ENCODE measurements at regions not wholly inside any gene's neighbourhood (a gene's known extent, or its start where the extent isn't known, plus 50 kb on each side); places are given as distances from the start of the nearest gene placed in this dataset.

DNA sequence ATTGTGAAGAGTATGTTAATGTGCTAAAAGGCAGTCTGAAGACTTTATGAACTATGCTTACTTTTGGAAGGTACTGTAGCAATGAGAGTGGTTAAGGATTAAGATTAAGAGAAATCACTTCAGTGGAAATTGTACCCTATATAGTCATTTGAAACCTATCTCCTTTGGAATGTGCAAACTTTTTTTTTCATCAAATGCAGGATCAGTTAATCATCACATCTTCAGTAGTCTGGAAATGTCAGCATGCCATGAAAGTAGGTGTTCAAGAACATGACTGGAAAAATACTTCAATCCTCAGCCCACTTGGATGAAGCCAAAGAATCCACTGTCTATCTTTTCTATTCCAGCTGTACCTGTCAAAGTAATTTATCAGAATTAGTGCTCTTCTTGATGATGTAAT is 157.8 kb upstream of the TMEM161B start:
- ATAC-seq (no peak), FAIRE-seq (no peak), DNase-seq (no peak)
- H3K27me3 ChIP-seq = no peaks in the 10 kb centered on the region
- intact Hi-C loops (cut with DNase I) = no loop called here
- H3K4me1 ChIP-seq = no peaks in the 10 kb centered on the region
- no peak overlapping the region for H3K4me3 ChIP-seq
- H3K27ac ChIP-seq = no peak overlapping the region
- TF ChIP-seq, protein P1, sequence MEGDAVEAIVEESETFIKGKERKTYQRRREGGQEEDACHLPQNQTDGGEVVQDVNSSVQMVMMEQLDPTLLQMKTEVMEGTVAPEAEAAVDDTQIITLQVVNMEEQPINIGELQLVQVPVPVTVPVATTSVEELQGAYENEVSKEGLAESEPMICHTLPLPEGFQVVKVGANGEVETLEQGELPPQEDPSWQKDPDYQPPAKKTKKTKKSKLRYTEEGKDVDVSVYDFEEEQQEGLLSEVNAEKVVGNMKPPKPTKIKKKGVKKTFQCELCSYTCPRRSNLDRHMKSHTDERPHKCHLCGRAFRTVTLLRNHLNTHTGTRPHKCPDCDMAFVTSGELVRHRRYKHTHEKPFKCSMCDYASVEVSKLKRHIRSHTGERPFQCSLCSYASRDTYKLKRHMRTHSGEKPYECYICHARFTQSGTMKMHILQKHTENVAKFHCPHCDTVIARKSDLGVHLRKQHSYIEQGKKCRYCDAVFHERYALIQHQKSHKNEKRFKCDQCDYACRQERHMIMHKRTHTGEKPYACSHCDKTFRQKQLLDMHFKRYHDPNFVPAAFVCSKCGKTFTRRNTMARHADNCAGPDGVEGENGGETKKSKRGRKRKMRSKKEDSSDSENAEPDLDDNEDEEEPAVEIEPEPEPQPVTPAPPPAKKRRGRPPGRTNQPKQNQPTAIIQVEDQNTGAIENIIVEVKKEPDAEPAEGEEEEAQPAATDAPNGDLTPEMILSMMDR (IDR thresholded peaks at IDR 0.05) = no peak
- no peaks in the 10 kb centered on the region for H3K9me3 ChIP-seq
- H3K36me3 ChIP-seq = no peaks in the 10 kb centered on the region

DNA sequence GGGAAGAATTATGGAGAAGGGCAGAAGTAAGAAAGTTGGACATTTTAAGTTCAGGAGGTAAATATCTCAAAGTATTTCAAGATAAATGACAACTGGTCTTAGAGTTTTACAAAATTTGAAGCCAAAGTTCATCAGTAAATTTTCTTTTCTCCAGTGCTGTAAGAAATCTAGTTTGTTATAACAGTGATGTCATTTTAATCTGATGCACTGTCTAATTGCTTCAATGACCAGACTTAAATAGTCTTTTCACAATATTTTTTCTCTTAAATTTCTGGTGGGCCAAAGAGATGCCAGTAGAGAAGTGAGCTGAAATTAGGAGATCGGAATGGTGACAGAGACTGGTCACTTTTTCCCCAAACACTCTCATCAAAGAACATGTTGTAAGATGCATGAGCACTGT is 156.5 kb upstream of the TMEM161B start:
- ATAC-seq (no peak), FAIRE-seq (no peak), DNase-seq (no peak)
- intact Hi-C loops (cut with DNase I) = no loop called here
- Histone ChIP-seq H3K27me3 (no peaks in the 10 kb centered on the region), H3K27ac (no peak overlapping the region), H3K4me1 (no peaks in the 10 kb centered on the region), H3K4me3 (no peak overlapping the region), H3K36me3 (no peaks in the 10 kb centered on the region), H3K9me3 (no peaks in the 10 kb centered on the region)
- TF ChIP-seq, protein P1 (IDR thresholded peaks at IDR 0.05) = no peak
- 70 to 76% methylated on average over 1 of the region's 1 CpG for WGBS, 2 donors

DNA sequence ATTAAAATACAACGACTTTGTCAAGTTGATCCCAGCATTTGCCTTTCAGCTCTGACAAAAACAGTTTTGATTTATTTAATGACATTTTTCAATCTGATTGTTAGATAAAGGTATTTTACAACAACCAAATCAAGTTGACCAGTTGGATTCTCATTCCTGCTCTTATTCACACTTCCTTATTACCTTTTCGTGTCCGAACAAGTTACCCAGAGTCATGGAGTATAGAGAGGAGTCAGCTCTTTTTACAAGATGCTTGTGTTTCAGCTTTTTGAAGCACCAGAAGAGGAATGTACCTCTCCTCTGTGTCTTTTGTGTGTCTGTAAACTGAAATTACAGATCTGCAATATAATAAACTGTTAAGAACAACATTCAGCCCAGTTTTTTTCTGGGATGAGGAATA is 151.3 kb upstream of the TMEM161B start:
- ATAC-seq (no peak), DNase-seq (no peak), FAIRE-seq (no peak)
- intact Hi-C loops (cut with DNase I) = no loop called here
- Histone ChIP-seq H3K9me3 (no peaks in the 10 kb centered on the region), H3K36me3 (no peaks in the 10 kb centered on the region), H3K4me1 (no peaks in the 10 kb centered on the region), H3K27ac (no peak overlapping the region), H3K4me3 (no peak overlapping the region), H3K27me3 (no peaks in the 10 kb centered on the region)
- TF ChIP-seq, protein P1 (IDR thresholded peaks at IDR 0.05) = no peak
- 71 to 73% methylated on average over 3 of the region's 3 CpGs for WGBS, 2 donors

DNA sequence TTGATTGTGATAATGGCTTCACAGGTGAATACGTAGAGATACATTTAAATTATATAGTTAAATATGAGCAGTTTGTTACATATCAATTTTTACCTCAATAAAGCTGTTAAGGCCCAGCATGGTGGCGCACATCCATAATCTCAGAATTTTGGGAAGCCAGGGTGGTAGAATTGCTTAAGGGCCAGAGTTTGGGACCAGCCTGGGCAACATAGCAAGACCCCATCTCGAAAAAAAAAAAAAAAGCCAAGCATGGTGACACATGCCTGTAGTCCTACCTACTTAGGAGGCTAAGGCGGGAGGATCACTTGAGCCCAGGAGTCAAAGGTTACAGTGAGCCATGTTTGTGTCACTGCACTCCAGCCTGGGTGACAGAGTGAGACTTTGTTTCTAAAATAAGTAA is 138.7 kb upstream of the TMEM161B start:
- DNase-seq = no peak
- WGBS, 2 donors = 59 to 67% methylated on average over 4 of the region's 4 CpGs
- intact Hi-C loops (cut with DNase I) = no loop called here
- no peak for FAIRE-seq
- TF ChIP-seq, protein P1 (IDR thresholded peaks at IDR 0.05) = no peak
- Histone ChIP-seq H3K4me1 (no peaks in the 10 kb centered on the region), H3K36me3 (no peaks in the 10 kb centered on the region), H3K27me3 (no peaks in the 10 kb centered on the region), H3K27ac (no peak overlapping the region), H3K4me3 (no peak overlapping the region), H3K9me3 (no peaks in the 10 kb centered on the region)
- no peak for ATAC-seq

DNA sequence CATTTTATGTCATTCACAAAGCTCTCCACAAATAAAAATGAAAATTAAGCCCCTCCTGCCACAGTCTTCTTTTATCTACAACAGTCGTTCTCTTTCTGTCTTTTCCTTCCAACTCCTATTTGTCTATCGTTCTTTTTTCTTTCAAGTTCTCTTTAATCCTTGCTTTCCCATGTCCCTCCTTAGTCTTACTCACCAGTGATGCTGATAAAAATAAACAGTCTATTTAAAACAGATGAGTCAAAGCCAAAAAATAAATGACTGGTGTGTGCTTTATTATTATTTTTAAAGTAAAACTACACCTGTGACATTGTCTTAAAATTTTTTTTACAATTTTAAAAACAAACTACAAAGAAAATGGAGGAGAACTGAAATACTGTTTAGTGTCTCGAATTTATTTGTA is 137.1 kb upstream of the TMEM161B start:
- 47 to 64% methylated on average over 3 of the region's 3 CpGs for WGBS, 2 donors
- Histone ChIP-seq H3K27ac (no peak overlapping the region), H3K4me1 (no peaks in the 10 kb centered on the region), H3K4me3 (no peak overlapping the region), H3K36me3 (no peaks in the 10 kb centered on the region), H3K9me3 (no peaks in the 10 kb centered on the region), H3K27me3 (no peaks in the 10 kb centered on the region)
- DNase-seq (no peak), FAIRE-seq (no peak), ATAC-seq (no peak)
- TF ChIP-seq, protein P1 (IDR thresholded peaks at IDR 0.05) = no peak
- intact Hi-C loops (cut with DNase I) = no loop called here

Measured in pancreas (tissue), 10 donors.